Superior temporal gyrus (tissue), 1 donor: ENCODE measurements at regions not wholly inside any gene's neighbourhood (a gene's known extent, or its start where the extent isn't known, plus 50 kb on each side); places are given as distances from the start of the nearest gene placed in this dataset.
"Not testable (repeated sequence)": the region's sequence is repeated elsewhere in the genome, so short reads cannot be mapped to it uniquely, and the experiment has no call there.

Source experiments
- DNase-seq: peaks from one replicate; pipeline ENCODE4 v3.0.0-alpha.2; 2016; ENCODE audit errors: extremely low spot score

DNA sequence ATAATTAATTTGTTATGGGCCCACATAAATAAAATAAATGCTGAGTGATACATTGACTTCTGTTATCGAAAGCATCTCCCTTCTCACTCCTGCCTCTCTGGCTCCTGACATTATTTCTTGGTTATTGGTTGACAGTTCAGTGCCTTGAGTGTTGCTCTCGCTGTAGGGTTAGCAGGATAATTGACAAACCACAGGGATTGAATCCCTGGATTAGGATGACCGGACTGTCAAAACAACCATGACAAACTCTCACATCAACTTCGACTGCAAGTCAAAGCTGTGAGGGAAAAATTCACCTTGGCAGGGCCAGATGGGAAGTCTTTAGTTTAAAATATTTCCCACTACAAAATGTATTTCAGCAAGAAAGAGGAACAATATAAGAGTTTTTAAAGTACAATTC lies 245.4 kb upstream of the TFAP2D start:
- no peak for DNase-seq

- no peak for DNase-seq
These were observed 242.3 kb upstream of the TFAP2D start for GRCh38 chr6:50471041-50471440.

- DNase-seq = no peak
These were observed 203.0 kb upstream of the TFAP2D start for GRCh38 chr6:50510361-50510760.

GRCh38 chr6:50520326-50521266 lies 192.7 kb upstream of the TFAP2D start:
- DNase-seq = no peak

DNA sequence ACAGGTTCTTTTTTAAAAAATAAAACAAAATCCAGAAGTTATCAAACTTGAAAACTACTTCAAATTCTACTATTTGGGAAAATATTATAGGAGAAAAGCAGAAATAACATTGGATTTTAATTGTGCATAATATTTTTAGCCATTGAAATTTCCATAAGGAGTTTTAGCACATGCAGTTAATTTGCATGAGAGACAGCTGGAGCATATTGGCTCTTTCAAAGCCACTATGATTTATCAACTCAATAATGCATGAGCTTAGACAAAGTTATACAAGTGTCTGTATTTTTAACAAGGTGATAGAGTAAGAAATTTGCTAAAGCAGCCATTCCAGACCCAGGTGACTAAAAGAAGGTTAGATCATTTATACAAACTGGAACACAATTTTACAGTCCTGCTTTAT lies 189.0 kb upstream of the TFAP2D start:
- no peak for DNase-seq

- no peak for DNase-seq
These were observed 185.3 kb upstream of the TFAP2D start for GRCh38 chr6:50527985-50528384.

DNA sequence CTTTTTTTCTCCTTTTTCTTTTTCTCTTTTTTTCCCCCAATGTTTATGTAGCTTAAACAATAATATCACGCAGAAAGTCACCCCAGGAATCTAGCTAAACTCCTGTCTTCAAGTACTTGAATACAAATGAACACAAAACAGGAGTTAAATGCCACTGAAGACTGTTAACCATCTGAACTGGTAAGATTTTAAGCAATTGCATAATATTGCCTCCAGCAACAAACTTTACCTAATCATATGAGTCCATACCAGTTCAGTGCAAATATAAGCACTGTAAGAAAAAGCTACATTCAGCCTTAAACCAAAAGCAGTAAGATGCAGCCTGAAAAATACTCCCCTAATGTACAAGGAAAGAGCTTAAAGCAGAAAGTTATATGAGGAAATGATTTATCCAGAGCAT lies 173.9 kb upstream of the TFAP2D start:
- no peak for DNase-seq

DNA sequence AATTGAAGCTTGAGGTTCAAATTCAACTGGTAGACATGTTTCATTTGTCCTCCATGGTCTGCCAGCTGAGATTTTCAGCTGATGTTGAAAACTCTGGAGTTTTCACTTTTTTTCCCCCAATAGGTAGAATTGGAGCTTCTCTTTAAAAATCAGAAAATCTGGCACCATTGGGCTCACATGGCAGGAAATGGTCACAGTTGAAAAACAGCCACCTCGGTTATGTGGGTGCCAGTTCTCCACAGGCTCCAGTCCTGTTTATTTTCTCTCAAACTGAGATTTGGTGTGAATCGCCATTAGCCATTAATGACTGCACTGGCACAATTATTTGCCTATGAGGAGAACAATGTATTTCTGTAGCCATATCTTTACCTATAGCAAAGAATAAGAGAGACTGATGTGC lies 171.4 kb upstream of the TFAP2D start:
- DNase-seq = no peak

DNA sequence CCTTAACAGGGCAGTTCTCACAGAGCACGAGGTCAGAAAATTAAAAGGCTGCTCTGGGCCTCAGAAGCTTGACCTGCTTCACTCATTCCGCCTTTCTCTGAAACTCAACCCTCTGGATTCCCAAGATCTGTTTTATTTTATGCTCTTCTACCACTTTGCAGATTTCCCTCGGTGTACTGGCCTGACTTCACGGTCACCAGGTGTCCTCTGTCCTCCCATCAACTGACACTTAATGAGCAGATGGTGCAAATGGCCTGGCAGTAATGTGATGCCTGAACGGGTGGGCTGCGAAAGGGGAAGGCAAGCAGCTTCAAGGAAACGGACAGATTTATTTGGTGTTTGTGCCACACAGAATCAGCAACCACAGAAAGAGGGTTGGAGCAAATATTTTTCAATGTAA lies 169.7 kb upstream of the TFAP2D start:
- no peak for DNase-seq

DNA sequence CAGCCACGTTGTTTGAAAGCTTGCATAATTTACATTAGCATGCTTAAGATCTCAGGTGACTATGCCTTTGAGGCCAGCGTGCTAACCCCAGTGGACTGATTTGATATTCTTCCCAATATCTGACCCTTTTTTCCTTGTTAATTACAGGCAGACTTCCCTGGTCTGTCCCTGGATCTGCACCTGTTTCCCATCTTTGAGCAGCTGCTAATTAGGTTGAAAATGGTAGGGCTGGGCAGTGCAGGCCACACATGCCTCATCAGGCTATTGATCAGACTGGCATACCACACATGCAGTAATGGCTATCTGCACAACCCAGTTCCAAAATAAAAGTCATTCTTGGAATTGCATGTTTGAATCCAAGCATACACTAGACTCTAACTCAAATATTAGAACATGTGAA lies 164.3 kb upstream of the TFAP2D start:
- no peak for DNase-seq

GRCh38 chr6:50549475-50549874 lies 163.9 kb upstream of the TFAP2D start:
- DNase-seq = no peak

- no peak for DNase-seq
These were observed 157.3 kb upstream of the TFAP2D start for GRCh38 chr6:50555982-50556381.

DNA sequence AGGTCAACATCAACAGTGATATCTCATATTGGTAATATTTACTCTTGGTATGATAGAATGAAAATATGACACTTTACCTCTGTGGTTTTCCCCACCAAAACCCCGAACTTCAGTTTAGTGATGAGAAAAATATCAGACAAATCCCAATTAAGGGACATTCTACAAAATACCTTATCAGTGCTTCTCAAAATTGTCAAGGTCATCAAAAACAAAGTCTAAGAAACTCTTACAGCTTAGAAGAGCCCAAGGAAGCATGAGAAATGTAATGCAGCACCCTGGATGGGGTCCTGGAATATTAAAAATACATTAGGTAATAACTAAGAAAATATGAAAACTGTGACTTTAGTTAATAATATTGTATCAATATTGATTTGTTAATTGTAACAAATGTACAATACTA lies 148.3 kb upstream of the TFAP2D start:
- DNase-seq = no peak

DNA sequence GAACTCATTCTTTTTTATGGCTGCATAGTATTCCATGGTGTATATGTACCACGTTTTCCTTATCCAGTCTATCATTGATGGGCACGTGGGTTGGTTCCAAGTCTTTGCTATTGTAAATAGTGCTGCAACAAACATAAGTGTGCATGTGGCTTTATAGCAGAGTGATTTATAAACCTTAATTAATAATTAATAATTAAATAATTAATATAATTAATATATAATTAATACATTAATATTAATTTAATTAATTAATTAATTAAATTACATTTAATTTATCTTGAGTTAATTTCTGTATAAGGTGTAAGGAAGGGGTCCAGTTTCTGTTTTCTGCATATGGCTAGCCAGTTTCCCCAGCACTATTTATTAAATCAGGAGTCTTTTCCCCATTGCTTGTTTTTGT lies 142.1 kb upstream of the TFAP2D start:
- DNase-seq = not testable (repeated sequence)

DNA sequence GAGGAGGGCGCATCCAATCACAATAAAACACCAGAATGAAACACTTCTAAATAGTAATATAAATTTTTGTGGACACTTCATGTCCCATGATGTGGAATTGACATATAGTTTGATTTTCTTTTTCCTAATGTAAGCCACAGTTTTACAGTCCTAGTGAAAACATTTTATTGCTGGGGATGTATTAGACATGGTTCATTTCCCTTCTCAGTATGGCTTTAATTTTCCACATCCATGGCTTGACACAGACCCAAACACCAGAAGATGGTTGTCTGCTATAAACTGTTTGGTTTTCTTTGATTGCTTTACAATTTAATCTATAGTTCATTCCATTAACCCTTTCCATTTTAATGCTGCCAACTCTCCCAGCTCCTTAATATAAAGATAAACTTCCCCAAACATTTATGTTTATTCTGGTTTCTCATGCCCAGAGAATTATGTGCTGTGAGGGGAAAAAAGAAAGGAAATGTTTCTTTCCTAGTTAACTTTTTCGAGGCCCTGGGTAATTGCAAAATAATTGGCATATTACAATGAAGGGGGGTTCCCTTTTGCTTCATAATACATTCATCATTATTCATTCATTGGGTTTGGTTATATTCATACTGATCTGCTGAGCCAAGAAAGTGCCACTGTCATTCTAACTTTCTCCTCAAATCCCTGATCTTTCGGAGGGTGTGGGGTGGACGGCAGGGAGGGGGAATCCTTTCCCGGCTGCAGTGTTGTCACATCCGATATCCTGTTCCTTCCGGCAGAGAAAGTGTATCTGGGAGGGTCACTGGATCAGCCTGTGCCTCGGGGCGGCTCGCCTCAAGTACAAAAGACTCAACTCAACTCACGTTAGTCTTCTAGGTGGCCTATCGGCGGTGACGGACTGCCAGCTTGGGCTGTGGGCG lies 127.6 kb upstream of the TFAP2D start:
- no peak for DNase-seq

DNA sequence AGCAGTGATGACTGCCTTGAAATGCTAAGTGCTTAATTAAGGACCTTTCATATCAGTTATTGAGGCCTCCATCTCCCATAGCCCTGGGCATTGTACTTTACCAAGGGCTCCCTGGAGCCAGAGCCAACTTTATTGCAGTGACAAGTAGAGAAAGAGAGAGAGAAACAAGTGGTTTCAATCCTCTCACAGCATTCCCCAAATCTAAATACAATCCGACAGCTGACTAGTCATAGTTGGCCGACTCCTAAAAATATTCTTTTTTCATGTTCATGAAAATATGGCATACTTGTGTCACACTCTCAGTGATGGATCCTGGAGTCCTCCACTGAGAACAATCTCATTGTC lies 127.0 kb upstream of the TFAP2D start:
- no peak for DNase-seq

- DNase-seq = no peak
These were observed 123.4 kb upstream of the TFAP2D start for GRCh38 chr6:50589751-50590470.

- DNase-seq = no peak
These were observed 122.2 kb upstream of the TFAP2D start for GRCh38 chr6:50591135-50591534.

- no peak for DNase-seq
These were observed 113.0 kb upstream of the TFAP2D start for GRCh38 chr6:50600280-50600679.

DNA sequence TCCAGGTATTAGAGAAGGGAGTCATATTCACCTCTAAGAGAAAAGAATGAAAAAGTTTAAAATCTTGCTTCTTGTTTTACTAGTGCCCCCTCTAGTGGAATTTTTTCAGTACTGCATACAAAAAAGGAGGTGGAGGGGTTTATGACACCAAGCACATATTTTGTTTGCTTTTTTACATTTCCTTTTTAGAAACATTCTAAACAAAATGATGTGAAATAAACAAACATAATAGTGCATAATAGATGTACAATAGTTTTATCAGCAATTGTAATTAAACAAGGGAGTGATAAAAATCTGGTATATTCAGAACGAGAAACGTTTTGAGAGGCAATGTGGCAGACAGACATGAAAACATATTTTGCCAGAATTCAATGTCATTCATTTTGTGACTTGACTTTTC lies 111.0 kb upstream of the TFAP2D start:
- DNase-seq = peak; percentile 76

DNA sequence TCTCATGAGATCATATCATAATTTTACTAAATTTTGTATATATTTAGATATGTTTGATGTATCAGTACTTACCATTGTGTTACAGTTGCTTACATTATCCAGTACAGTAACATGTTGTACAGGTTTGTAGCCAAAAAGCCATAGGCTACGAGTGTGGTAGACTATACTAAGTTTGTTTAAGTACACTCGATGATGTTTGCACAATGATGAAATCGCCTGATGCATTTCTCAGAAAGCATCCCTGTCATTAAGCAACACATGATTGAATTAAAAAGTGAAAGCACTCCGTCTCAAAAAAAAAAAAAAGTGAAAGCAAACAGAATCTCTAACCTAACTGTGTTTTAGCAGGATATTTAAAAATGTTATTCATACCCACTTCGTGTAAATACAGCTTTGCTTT lies 104.9 kb upstream of the TFAP2D start:
- no peak for DNase-seq

- no peak for DNase-seq
These were observed 102.8 kb upstream of the TFAP2D start for GRCh38 chr6:50610562-50610961.
